ENCODE measurements at regions not wholly inside any gene's neighbourhood (a gene's known extent, or its start where the extent isn't known, plus 50 kb on each side); places are given as distances from the start of the nearest gene placed in this dataset.
A peak's percentile ranks its signal among the peaks of the same experiment; 100 is the strongest.

DNA sequence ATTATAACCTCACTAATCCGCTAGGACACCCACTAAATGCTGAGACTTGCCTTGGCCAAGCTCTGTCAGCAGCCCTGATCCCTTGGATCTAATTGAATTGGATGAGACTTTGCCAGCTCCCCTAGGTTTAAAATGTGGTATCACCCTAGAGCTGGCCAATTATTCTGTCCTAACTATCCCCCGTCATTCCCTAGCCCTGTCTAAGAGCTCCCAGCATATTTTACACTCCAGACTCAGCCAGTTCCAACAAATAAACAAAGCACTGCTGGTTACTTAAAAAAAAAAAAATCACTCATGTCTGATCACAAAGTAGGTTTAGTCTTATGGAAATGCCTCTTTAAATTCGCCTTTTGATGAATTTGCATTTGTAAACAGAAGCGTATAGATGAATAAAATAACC, 147.9 kb upstream of the EGR2 start:
- no peaks in the 10 kb centered on the region for H3K79me1 ChIP-seq (ENCODE audit: low read length)
- no peak overlapping the region for H3K4me3 ChIP-seq (ENCODE audit: low read length)
- no peak overlapping the region for H2AK5ac ChIP-seq (ENCODE audit: low read length)
- no peaks in the 10 kb centered on the region for H3K36me3 ChIP-seq (ENCODE audit: control insufficient read depth, insufficient read depth, low read length)
- no peak overlapping the region for H3K27ac ChIP-seq (ENCODE audit: low read depth, low read length)
- no peaks in the 10 kb centered on the region for H3K79me2 ChIP-seq (ENCODE audit: control insufficient read depth, insufficient read depth, low read length)
- no peak overlapping the region for H3K4me2 ChIP-seq (ENCODE audit: low read length)
- H2BK120ac ChIP-seq (ENCODE audit: low read depth, low read length) = no peak overlapping the region
- no peak overlapping the region for H3K56ac ChIP-seq (ENCODE audit: low read length)
- H2BK5ac ChIP-seq (ENCODE audit: low read length) = no peak overlapping the region
- WGBS (ENCODE audit: extremely low coverage, insufficient coverage, low lambda C conversion rate) = no CpG with 5 or more reads among the region's 4 CpGs
- H3K18ac ChIP-seq (ENCODE audit: low read length) = no peak overlapping the region
- no peak for DNase-seq
- H4K5ac ChIP-seq (ENCODE audit: low read length) = no peak overlapping the region
- no peak overlapping the region for H3K9ac ChIP-seq (ENCODE audit: low read length)
- no peak overlapping the region for H3K23ac ChIP-seq (ENCODE audit: low read length)
- no peak overlapping the region for H3K4ac ChIP-seq (ENCODE audit: low read depth, low read length)
- H3K27me3 ChIP-seq (ENCODE audit: insufficient read depth, low read length, poor library complexity) = no peaks in the 10 kb centered on the region
- H4K8ac ChIP-seq (ENCODE audit: low read depth, low read length) = no peak overlapping the region
- no peak overlapping the region for H2BK15ac ChIP-seq (replicated peaks; ENCODE audit: low read depth)
- no peaks in the 10 kb centered on the region for H3K4me1 ChIP-seq (ENCODE audit: control insufficient read depth, low read depth, low read length)

DNA sequence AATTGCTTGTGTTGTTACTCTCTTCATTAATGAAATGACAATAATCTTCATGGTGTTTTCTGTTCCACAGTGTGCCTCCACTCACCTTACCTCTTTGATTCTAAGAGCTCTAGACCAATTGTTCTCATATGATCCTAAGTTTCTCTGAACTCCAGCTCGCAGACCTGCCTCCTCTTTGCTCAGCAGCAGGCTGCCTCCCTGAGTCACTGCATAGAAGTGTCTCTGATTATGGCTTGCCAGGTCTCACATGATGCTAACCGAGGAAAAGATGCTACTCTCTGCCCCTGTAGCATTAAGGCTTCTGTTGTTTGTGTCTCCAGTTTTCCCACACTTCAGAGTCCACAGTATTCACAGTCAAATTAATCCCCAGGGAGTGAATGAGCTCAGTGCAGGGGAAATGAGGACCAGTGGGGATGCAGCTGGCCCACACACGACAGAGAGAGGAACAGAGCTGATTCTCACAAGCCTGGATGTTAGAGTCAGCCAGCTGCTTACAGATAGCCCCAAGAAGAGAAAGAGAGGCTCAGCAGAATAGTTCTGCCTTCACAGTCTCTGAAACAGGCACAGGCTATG, 145.9 kb upstream of the EGR2 start:
- no peaks in the 10 kb centered on the region for H3K79me2 ChIP-seq (ENCODE audit: control insufficient read depth, insufficient read depth, low read length)
- no peaks in the 10 kb centered on the region for H3K27me3 ChIP-seq (ENCODE audit: insufficient read depth, low read length, poor library complexity)
- no CpG with 5 or more reads among the region's 3 CpGs for WGBS (ENCODE audit: extremely low coverage, insufficient coverage, low lambda C conversion rate)
- no peak overlapping the region for H2BK5ac ChIP-seq (ENCODE audit: low read length)
- no peaks in the 10 kb centered on the region for H3K79me1 ChIP-seq (ENCODE audit: low read length)
- DNase-seq = peak; percentile 2
- no peak overlapping the region for H3K9ac ChIP-seq (ENCODE audit: low read length)
- H2AK5ac ChIP-seq (ENCODE audit: low read length) = no peak overlapping the region
- no peak overlapping the region for H3K4ac ChIP-seq (ENCODE audit: low read depth, low read length)
- no peaks in the 10 kb centered on the region for H3K4me1 ChIP-seq (ENCODE audit: control insufficient read depth, low read depth, low read length)
- no peak overlapping the region for H4K8ac ChIP-seq (ENCODE audit: low read depth, low read length)
- H2BK15ac ChIP-seq (replicated peaks; ENCODE audit: low read depth) = no peak overlapping the region
- no peak overlapping the region for H3K27ac ChIP-seq (ENCODE audit: low read depth, low read length)
- no peak overlapping the region for H2BK120ac ChIP-seq (ENCODE audit: low read depth, low read length)
- no peak overlapping the region for H3K4me3 ChIP-seq (ENCODE audit: low read length)
- no peak overlapping the region for H4K5ac ChIP-seq (ENCODE audit: low read length)
- H3K56ac ChIP-seq (ENCODE audit: low read length) = no peak overlapping the region
- no peak overlapping the region for H3K23ac ChIP-seq (ENCODE audit: low read length)
- no peaks in the 10 kb centered on the region for H3K36me3 ChIP-seq (ENCODE audit: control insufficient read depth, insufficient read depth, low read length)
- H3K18ac ChIP-seq (ENCODE audit: low read length) = no peak overlapping the region
- H3K4me2 ChIP-seq (ENCODE audit: low read length) = no peak overlapping the region

DNA sequence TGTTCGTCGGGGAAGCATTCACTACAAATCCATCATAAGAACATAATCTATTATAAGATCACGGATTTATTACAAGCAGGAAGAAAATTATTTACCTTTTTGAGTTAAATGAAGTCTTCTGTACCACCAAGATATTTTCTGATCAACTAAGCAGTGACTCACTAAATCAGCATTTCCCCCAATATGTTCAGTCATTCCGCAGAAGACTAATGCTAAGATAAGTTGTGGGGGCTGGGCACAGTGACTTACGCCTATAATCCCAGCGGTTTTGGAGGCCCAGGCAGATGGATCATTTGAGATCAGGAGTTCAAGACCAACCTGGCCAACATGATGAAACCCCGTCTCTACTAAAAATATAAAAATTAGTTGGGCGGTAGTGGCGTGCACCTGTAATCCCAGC, 144.2 kb upstream of the EGR2 start:
- Histone ChIP-seq H2BK5ac (ENCODE audit: low read length) (no peak overlapping the region), H3K36me3 (ENCODE audit: control insufficient read depth, insufficient read depth, low read length) (no peaks in the 10 kb centered on the region), H3K79me1 (ENCODE audit: low read length) (no peaks in the 10 kb centered on the region), H3K4me2 (ENCODE audit: low read length) (no peak overlapping the region), H3K56ac (ENCODE audit: low read length) (no peak overlapping the region), H3K4ac (ENCODE audit: low read depth, low read length) (no peak overlapping the region), H4K5ac (ENCODE audit: low read length) (no peak overlapping the region), H2AK5ac (ENCODE audit: low read length) (no peak overlapping the region), H2BK15ac (replicated peaks; ENCODE audit: low read depth) (no peak overlapping the region), H3K9ac (ENCODE audit: low read length) (no peak overlapping the region), H3K4me3 (ENCODE audit: low read length) (no peak overlapping the region), H3K27me3 (ENCODE audit: insufficient read depth, low read length, poor library complexity) (no peaks in the 10 kb centered on the region), H4K8ac (ENCODE audit: low read depth, low read length) (no peak overlapping the region), H3K4me1 (ENCODE audit: control insufficient read depth, low read depth, low read length) (no peaks in the 10 kb centered on the region), H2BK120ac (ENCODE audit: low read depth, low read length) (no peak overlapping the region), H3K27ac (ENCODE audit: low read depth, low read length) (no peak overlapping the region), H3K23ac (ENCODE audit: low read length) (no peak overlapping the region), H3K79me2 (ENCODE audit: control insufficient read depth, insufficient read depth, low read length) (no peaks in the 10 kb centered on the region), H3K18ac (ENCODE audit: low read length) (no peak overlapping the region)
- no peak for DNase-seq
- whole genome bisulfite sequencing (ENCODE audit: extremely low coverage, insufficient coverage, low lambda C conversion rate) = no CpG with 5 or more reads among the region's 9 CpGs

DNA sequence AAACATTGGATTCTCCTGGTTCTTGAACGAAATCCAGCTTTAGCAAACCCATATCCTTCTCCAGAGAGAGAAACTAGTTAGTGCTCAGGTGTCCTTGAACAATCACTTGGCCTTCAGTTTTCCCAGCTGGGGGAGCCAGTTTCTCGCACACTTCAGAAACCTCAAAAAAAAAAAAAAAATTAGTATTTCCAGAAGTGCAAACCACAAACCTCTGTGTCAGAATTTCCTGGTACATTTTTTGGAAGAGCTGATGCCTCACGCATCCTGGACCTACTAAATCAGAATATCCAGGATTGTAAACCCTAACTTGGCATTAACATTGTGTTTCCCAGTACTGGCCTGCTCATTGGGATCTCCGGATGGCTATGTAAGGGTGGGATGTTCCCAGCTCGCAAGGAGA, 143.4 kb upstream of the EGR2 start:
- Histone ChIP-seq H3K27me3 (ENCODE audit: insufficient read depth, low read length, poor library complexity) (no peaks in the 10 kb centered on the region), H3K4me1 (ENCODE audit: control insufficient read depth, low read depth, low read length) (no peaks in the 10 kb centered on the region), H3K9ac (ENCODE audit: low read length) (no peak overlapping the region), H2BK15ac (replicated peaks; ENCODE audit: low read depth) (no peak overlapping the region), H3K79me2 (ENCODE audit: control insufficient read depth, insufficient read depth, low read length) (no peaks in the 10 kb centered on the region), H3K79me1 (ENCODE audit: low read length) (no peaks in the 10 kb centered on the region), H2AK5ac (ENCODE audit: low read length) (no peak overlapping the region), H4K5ac (ENCODE audit: low read length) (no peak overlapping the region), H3K36me3 (ENCODE audit: control insufficient read depth, insufficient read depth, low read length) (no peaks in the 10 kb centered on the region), H3K27ac (ENCODE audit: low read depth, low read length) (no peak overlapping the region), H3K18ac (ENCODE audit: low read length) (no peak overlapping the region), H3K4me2 (ENCODE audit: low read length) (no peak overlapping the region), H3K56ac (ENCODE audit: low read length) (no peak overlapping the region), H3K23ac (ENCODE audit: low read length) (no peak overlapping the region), H2BK120ac (ENCODE audit: low read depth, low read length) (no peak overlapping the region), H3K4ac (ENCODE audit: low read depth, low read length) (no peak overlapping the region), H3K4me3 (ENCODE audit: low read length) (no peak overlapping the region), H2BK5ac (ENCODE audit: low read length) (no peak overlapping the region), H4K8ac (ENCODE audit: low read depth, low read length) (no peak overlapping the region)
- WGBS (ENCODE audit: extremely low coverage, insufficient coverage, low lambda C conversion rate) = no CpG with 5 or more reads among the region's 5 CpGs
- DNase-seq = no peak

DNA sequence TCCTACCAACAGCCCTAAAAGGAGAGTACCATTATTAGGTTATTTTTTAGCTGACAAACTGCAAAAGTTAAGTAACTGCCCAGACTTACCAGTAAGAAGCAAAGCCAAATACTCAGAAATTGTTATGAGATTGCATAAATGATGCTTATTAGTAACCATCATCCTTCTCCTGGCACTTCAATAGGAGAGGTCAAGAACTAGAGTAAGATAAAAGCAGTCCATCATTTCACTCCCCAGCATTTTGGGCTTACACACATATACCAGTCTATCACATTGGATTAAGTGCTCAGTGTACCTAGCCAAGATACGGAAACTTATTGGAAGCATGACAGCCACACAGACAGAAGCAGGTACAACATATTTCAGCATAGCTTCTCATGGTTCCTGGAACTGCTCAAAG, 142.8 kb upstream of the EGR2 start:
- H3K23ac ChIP-seq (ENCODE audit: low read length) = no peak overlapping the region
- no peak overlapping the region for H3K9ac ChIP-seq (ENCODE audit: low read length)
- H2BK120ac ChIP-seq (ENCODE audit: low read depth, low read length) = no peak overlapping the region
- no peak for DNase-seq
- no peaks in the 10 kb centered on the region for H3K4me1 ChIP-seq (ENCODE audit: control insufficient read depth, low read depth, low read length)
- no peak overlapping the region for H4K5ac ChIP-seq (ENCODE audit: low read length)
- H3K79me2 ChIP-seq (ENCODE audit: control insufficient read depth, insufficient read depth, low read length) = no peaks in the 10 kb centered on the region
- H3K4me2 ChIP-seq (ENCODE audit: low read length) = no peak overlapping the region
- H2BK15ac ChIP-seq (replicated peaks; ENCODE audit: low read depth) = no peak overlapping the region
- WGBS (ENCODE audit: extremely low coverage, insufficient coverage, low lambda C conversion rate) = no CpG with 5 or more reads among the region's 1 CpG
- H3K18ac ChIP-seq (ENCODE audit: low read length) = no peak overlapping the region
- no peak overlapping the region for H3K56ac ChIP-seq (ENCODE audit: low read length)
- H4K8ac ChIP-seq (ENCODE audit: low read depth, low read length) = no peak overlapping the region
- no peak overlapping the region for H2AK5ac ChIP-seq (ENCODE audit: low read length)
- H3K27ac ChIP-seq (ENCODE audit: low read depth, low read length) = no peak overlapping the region
- H2BK5ac ChIP-seq (ENCODE audit: low read length) = no peak overlapping the region
- no peaks in the 10 kb centered on the region for H3K36me3 ChIP-seq (ENCODE audit: control insufficient read depth, insufficient read depth, low read length)
- H3K27me3 ChIP-seq (ENCODE audit: insufficient read depth, low read length, poor library complexity) = no peaks in the 10 kb centered on the region
- H3K4ac ChIP-seq (ENCODE audit: low read depth, low read length) = no peak overlapping the region
- no peaks in the 10 kb centered on the region for H3K79me1 ChIP-seq (ENCODE audit: low read length)
- no peak overlapping the region for H3K4me3 ChIP-seq (ENCODE audit: low read length)

DNA sequence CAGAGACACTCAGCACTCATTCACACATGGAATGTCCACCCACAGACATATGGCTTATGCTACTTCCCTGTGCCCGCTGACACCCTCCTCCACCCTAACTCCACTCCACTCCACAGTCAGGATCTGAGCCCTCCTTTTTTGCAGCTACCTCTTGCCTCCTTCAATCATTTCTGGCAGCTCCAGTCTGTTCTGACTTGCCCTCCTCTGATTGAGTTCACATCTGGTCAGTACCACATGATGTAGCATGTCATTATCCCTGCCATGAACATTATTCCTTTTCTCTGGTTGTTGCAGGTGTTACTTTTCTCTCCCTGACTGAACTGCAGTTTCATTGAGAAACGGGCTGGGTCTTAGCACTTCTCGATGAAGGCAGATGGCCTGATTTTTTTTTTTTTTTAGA, 130.1 kb upstream of the EGR2 start:
- WGBS (ENCODE audit: extremely low coverage, insufficient coverage, low lambda C conversion rate) = no CpG with 5 or more reads among the region's 3 CpGs

More for the DNA sequence above, 130.1 kb upstream of the EGR2 start:
- no peak overlapping the region for H4K5ac ChIP-seq (ENCODE audit: low read length)
- no peak overlapping the region for H3K56ac ChIP-seq (ENCODE audit: low read length)
- no peak overlapping the region for H3K9ac ChIP-seq (ENCODE audit: low read length)
- H3K36me3 ChIP-seq (ENCODE audit: control insufficient read depth, insufficient read depth, low read length) = no peaks in the 10 kb centered on the region
- no peak overlapping the region for H3K27ac ChIP-seq (ENCODE audit: low read depth, low read length)
- no peak overlapping the region for H2BK5ac ChIP-seq (ENCODE audit: low read length)
- H3K4me1 ChIP-seq (ENCODE audit: control insufficient read depth, low read depth, low read length) = no peaks in the 10 kb centered on the region
- no peak overlapping the region for H2BK120ac ChIP-seq (ENCODE audit: low read depth, low read length)
- H3K18ac ChIP-seq (ENCODE audit: low read length) = no peak overlapping the region
- no peaks in the 10 kb centered on the region for H3K79me1 ChIP-seq (ENCODE audit: low read length)
- no peaks in the 10 kb centered on the region for H3K79me2 ChIP-seq (ENCODE audit: control insufficient read depth, insufficient read depth, low read length)
- H3K4me2 ChIP-seq (ENCODE audit: low read length) = no peak overlapping the region
- no peak overlapping the region for H3K23ac ChIP-seq (ENCODE audit: low read length)
- H2BK15ac ChIP-seq (replicated peaks; ENCODE audit: low read depth) = no peak overlapping the region
- H3K27me3 ChIP-seq (ENCODE audit: insufficient read depth, low read length, poor library complexity) = no peaks in the 10 kb centered on the region
- no peak overlapping the region for H3K4ac ChIP-seq (ENCODE audit: low read depth, low read length)
- no peak for DNase-seq
- H4K8ac ChIP-seq (ENCODE audit: low read depth, low read length) = no peak overlapping the region
- no peak overlapping the region for H2AK5ac ChIP-seq (ENCODE audit: low read length)
- no peak overlapping the region for H3K4me3 ChIP-seq (ENCODE audit: low read length)
